Thoracic aorta (tissue), 2 donors: ENCODE measurements at regions not wholly inside any gene's neighbourhood (a gene's known extent, or its start where the extent isn't known, plus 50 kb on each side); places are given as distances from the start of the nearest gene placed in this dataset.

Source experiments
- ATAC-seq: fragments of 150-250 bp; one replicate; pipeline ENCODE4 v1.8.0; 2017; ENCODE audit warnings: low read depth; ENCODE audit not compliant: insufficient number of reproducible peaks, low FRiP score
- DNase-seq: peaks from one replicate; pipeline ENCODE4 v3.0.0-alpha.2; 2020; ENCODE audit warnings: low spot score
- H3K27ac ChIP-seq, 2 donors: fragments of 200-600 bp; sonication (generic); 1 replicate in 1 of 2; 2 replicates in 1 of 2; pipeline ENCODE4 v1.5.1; 2016; ENCODE audit warnings: mild to moderate bottlenecking in 2 of 2, moderate library complexity in 2 of 2
- H3K27me3 ChIP-seq: fragments of 200-600 bp; sonication (generic); replicated peaks from 2 replicates; pipeline ENCODE4 v1.6.0; 2016; ENCODE audit warnings: mild to moderate bottlenecking; ENCODE audit not compliant: insufficient read depth
- H3K36me3 ChIP-seq: fragments of 200-600 bp; sonication (generic); one replicate; pipeline ENCODE4 v1.5.1; 2016
- H3K4me1 ChIP-seq, 2 donors: fragments of 200-600 bp; sonication (generic); 1 replicate in 1 of 2; 2 replicates in 1 of 2; pipeline versions ENCODE4 v1.5.1 to v1.6.0; 2016; ENCODE audit warnings: low read depth in 2 of 2, mild to moderate bottlenecking in 1 of 2; ENCODE audit not compliant: control insufficient read depth in 1 of 2
- H3K4me3 ChIP-seq: fragments of 200-600 bp; sonication (generic); 2 replicates; pipeline ENCODE4 v1.5.1; 2016; ENCODE audit warnings: mild to moderate bottlenecking
- H3K9me3 ChIP-seq: fragments of 200-600 bp; sonication (generic); 2 replicates; pipeline ENCODE4 v1.5.1; 2016
- CTCF ChIP-seq: fragments of 200-600 bp; sonication (generic); IDR thresholded peaks from one replicate; pipeline ENCODE4 v1.5.1; 2019; ENCODE audit warnings: antibody characterized with exemption

DNA sequence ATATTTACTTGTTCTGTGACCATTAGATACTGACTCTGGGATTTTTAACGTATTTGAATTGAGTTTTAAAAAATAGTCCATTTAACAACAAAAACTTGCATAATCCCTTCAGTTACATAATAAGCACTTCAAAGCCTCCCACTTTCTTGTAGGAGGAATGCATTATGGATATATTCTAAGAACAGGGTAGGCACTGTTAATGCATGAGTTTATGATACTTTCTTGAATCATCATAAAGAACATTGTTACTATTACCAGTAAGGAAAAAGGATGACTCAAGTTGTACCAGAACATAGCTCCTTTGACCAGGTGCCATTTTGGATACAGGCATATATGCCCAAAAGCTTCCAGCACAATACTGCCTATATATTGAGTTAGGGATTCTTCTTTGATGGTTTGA, 671.4 kb downstream of the GALC start:
- Histone ChIP-seq H3K27ac (no peak overlapping the region), H3K4me3 (no peak overlapping the region), H3K4me1 (no peaks in the 10 kb centered on the region), H3K36me3 (no peaks in the 10 kb centered on the region), H3K9me3 (no peaks in the 10 kb centered on the region), H3K27me3 (no peaks in the 10 kb centered on the region)
- no peak for ATAC-seq
- TF ChIP-seq CTCF: no peak
- DNase-seq: no peak

DNA sequence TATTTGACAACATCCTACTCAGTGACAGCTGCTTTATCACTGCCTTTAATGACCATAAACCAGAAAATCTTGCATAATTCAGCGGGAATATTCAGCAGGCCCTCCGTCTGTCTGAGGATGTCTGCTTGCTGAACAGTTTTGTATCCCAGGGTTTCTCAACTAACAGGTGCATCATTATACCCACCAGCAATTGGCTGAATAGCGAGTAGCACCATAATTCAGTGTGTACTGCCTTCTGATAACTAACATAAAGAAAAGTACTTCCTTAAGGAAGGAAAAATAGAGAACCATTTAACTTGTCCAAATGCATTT, 680.1 kb downstream of the GALC start:
- no peak for TF ChIP-seq CTCF
- no peaks in the 10 kb centered on the region for H3K4me1 ChIP-seq
- ATAC-seq: no peak
- no peak for DNase-seq
- no peaks in the 10 kb centered on the region for H3K36me3 ChIP-seq
- H3K27ac ChIP-seq: no peak overlapping the region
- H3K9me3 ChIP-seq: no peaks in the 10 kb centered on the region
- H3K4me3 ChIP-seq: no peak overlapping the region
- no peaks in the 10 kb centered on the region for H3K27me3 ChIP-seq

- Histone ChIP-seq H3K4me1 (no peaks in the 10 kb centered on the region), H3K27ac (no peak overlapping the region), H3K36me3 (no peaks in the 10 kb centered on the region), H3K27me3 (no peaks in the 10 kb centered on the region), H3K9me3 (no peaks in the 10 kb centered on the region), H3K4me3 (no peak overlapping the region)
- no peak for TF ChIP-seq CTCF
- no peak for DNase-seq
- ATAC-seq: no peak
These were observed 680.7 kb downstream of the GALC start for GRCh38 chr14:87312169-87312893.

GRCh38 chr14:87309557-87309956, 683.4 kb downstream of the GALC start:
- ATAC-seq (no peak), DNase-seq (no peak)
- no peak overlapping the region for H3K4me3 ChIP-seq
- no peak for TF ChIP-seq CTCF
- H3K9me3 ChIP-seq: no peaks in the 10 kb centered on the region
- H3K27me3 ChIP-seq: no peaks in the 10 kb centered on the region
- H3K27ac ChIP-seq: no peak overlapping the region
- H3K4me1 ChIP-seq: no peaks in the 10 kb centered on the region
- H3K36me3 ChIP-seq: no peaks in the 10 kb centered on the region

GRCh38 chr14:87306409-87307168, 686.4 kb downstream of the GALC start:
- TF ChIP-seq CTCF: no peak
- DNase-seq (no peak), ATAC-seq (no peak)
- H3K27ac ChIP-seq: no peak overlapping the region
- H3K36me3 ChIP-seq: no peaks in the 10 kb centered on the region
- H3K4me3 ChIP-seq: no peak overlapping the region
- no peaks in the 10 kb centered on the region for H3K4me1 ChIP-seq
- no peaks in the 10 kb centered on the region for H3K9me3 ChIP-seq
- H3K27me3 ChIP-seq: no peaks in the 10 kb centered on the region
